Kidney (tissue), 13 donors: ENCODE measurements at regions not wholly inside any gene's neighbourhood (a gene's known extent, or its start where the extent isn't known, plus 50 kb on each side); places are given as distances from the start of the nearest gene placed in this dataset.
"Not testable (repeated sequence)": the region's sequence is repeated elsewhere in the genome, so short reads cannot be mapped to it uniquely, and the experiment has no call there.

Experiments used
- DNase-seq, 5 donors: peaks; one replicate each; pipeline ENCODE4 v3.0.0-alpha.2; 2013 to 2020
- FAIRE-seq: peaks from 2 replicates; lab custom pipeline; 2012; peaks lifted over from hg19 to GRCh38; lab: Jason Lieb, UNC
- H3K27ac ChIP-seq, 2 donors: one replicate each; pipeline ENCODE4 v1.7.0; 2013; ENCODE audit warnings: low read depth in 2 of 2, low read length in 2 of 2, inconsistent platforms in 1 of 2
- H3K27me3 ChIP-seq: one replicate; pipeline ENCODE4 v1.7.1; 2013; ENCODE audit warnings: low read length, inconsistent platforms; ENCODE audit not compliant: control insufficient read depth, insufficient read depth
- H3K36me3 ChIP-seq, 3 donors: one replicate each; pipeline versions ENCODE4 v1.7.0 to v1.7.1; 2013; ENCODE audit warnings: low read length in 3 of 3, control low read depth in 1 of 3, inconsistent platforms in 1 of 3; ENCODE audit not compliant: insufficient read depth in 3 of 3, control insufficient read depth in 2 of 3
- H3K4me1 ChIP-seq, 3 donors: one replicate each; pipeline versions ENCODE4 v1.7.0 to v1.7.1; 2013; ENCODE audit warnings: low read length in 3 of 3, inconsistent platforms in 1 of 3, low read depth in 1 of 3; ENCODE audit not compliant: control insufficient read depth in 2 of 3, insufficient read depth in 2 of 3
- H3K4me3 ChIP-seq, 3 donors: one replicate each; pipeline versions ENCODE4 v1.7.0 to v1.8.1; 2013; ENCODE audit warnings: low read length in 3 of 3, control low read depth in 1 of 3, inconsistent platforms in 1 of 3
- H3K9ac ChIP-seq, 3 donors: one replicate each; pipeline versions ENCODE4 v1.7.0 to v1.7.1; 2013; ENCODE audit warnings: low read length in 3 of 3, control low read depth in 1 of 3, inconsistent platforms in 1 of 3
- H3K9me3 ChIP-seq, 3 donors: one replicate each; pipeline versions ENCODE4 v1.7.0 to v1.7.1; 2013; ENCODE audit warnings: low read length in 3 of 3, control low read depth in 1 of 3, inconsistent platforms in 1 of 3; ENCODE audit not compliant: control insufficient read depth in 2 of 3, insufficient read depth in 1 of 3
- CTCF ChIP-seq: IDR thresholded peaks from 3 replicates; pipeline ENCODE4 v1.5.1; 2012; ENCODE audit warnings: mild to moderate bottlenecking, moderate library complexity, borderline replicate concordance; ENCODE audit not compliant: insufficient read depth; ENCODE audit errors: extremely low read depth
- intact Hi-C: fragments of 100-400 bp; cut with DNase I; formaldehyde crosslinking; loops from one replicate; pipeline ENCODE4 v1.11.1; 2022
- donor health status: control.
- donor health status: control.
- donor health status: control.
- donor health status: control.
- donor health status: control.
- donor health status: DM: yes; HTN: yes; CAD: no.
- donor health status: Normal renal cell carcinoma (clear cell type).

GRCh38 chr4:17236686-17237085 lies 275.2 kb downstream of the QDPR start:
- no peaks in the 10 kb centered on the region for H3K36me3 ChIP-seq
- H3K27me3 ChIP-seq: no peaks in the 10 kb centered on the region
- no peak overlapping the region for H3K4me3 ChIP-seq
- intact Hi-C loops: no loop called here
- FAIRE-seq: no peak
- peaks cover 0 to 7% (median 0%) of the 10 kb centered on the region in 3 donors for H3K4me1 ChIP-seq
- no peak overlapping the region for H3K27ac ChIP-seq
- no peak for DNase-seq
- H3K9ac ChIP-seq: no peak overlapping the region
- TF ChIP-seq CTCF: no peak
- no peaks in the 10 kb centered on the region for H3K9me3 ChIP-seq

GRCh38 chr4:17234678-17235077 lies 277.2 kb downstream of the QDPR start:
- no peaks in the 10 kb centered on the region for H3K27me3 ChIP-seq
- peaks cover 0 to 7% (median 0%) of the 10 kb centered on the region in 3 donors for H3K4me1 ChIP-seq
- no peaks in the 10 kb centered on the region for H3K36me3 ChIP-seq
- intact Hi-C loops: no loop called here
- TF ChIP-seq CTCF: no peak
- FAIRE-seq (no peak), DNase-seq (no peak)
- H3K9ac ChIP-seq: no peak overlapping the region
- no peak overlapping the region for H3K27ac ChIP-seq
- H3K9me3 ChIP-seq: no peaks in the 10 kb centered on the region
- no peak overlapping the region for H3K4me3 ChIP-seq

GRCh38 chr4:17232566-17233253 lies 279.2 kb downstream of the QDPR start:
- H3K4me1 ChIP-seq: peaks cover 0 to 7% (median 0%) of the 10 kb centered on the region in 3 donors
- H3K27ac ChIP-seq: no peak overlapping the region
- no peak overlapping the region for H3K9ac ChIP-seq
- no peak for TF ChIP-seq CTCF
- H3K9me3 ChIP-seq: no peaks in the 10 kb centered on the region
- intact Hi-C loops: no loop called here
- FAIRE-seq (no peak), DNase-seq (peak in 2 of 5 donors; percentile 9 to 48)
- no peaks in the 10 kb centered on the region for H3K27me3 ChIP-seq
- no peaks in the 10 kb centered on the region for H3K36me3 ChIP-seq
- H3K4me3 ChIP-seq: no peak overlapping the region

- intact Hi-C loops, H3K9me3 ChIP-seq, FAIRE-seq, H3K27ac ChIP-seq, H3K4me1 ChIP-seq, H3K36me3 ChIP-seq, H3K9ac ChIP-seq, H3K4me3 ChIP-seq, H3K27me3 ChIP-seq: not testable (repeated sequence)
- DNase-seq: peak in 1 of 5 donors; percentile 61
Observed at GRCh38 chr4:17231880-17232475, 279.9 kb downstream of the QDPR start.
